HFFc6 (cell line): ENCODE measurements at regions not wholly inside any gene's neighbourhood (a gene's known extent, or its start where the extent isn't known, plus 50 kb on each side); places are given as distances from the start of the nearest gene placed in this dataset.

Source experiments
- DNase-seq: peaks from one replicate; pipeline ENCODE4 v3.0.0-alpha.2; 2018
- H3K27ac Mint-ChIP-seq: 2 replicates; pipeline ENCODE4 v1.8.0; 2020; ENCODE audit warnings: mild to moderate bottlenecking, mixed read lengths
- H3K27me3 Mint-ChIP-seq: 2 replicates; pipeline ENCODE4 v1.8.0; 2021; ENCODE audit warnings: mild to moderate bottlenecking, moderate library complexity, mixed read lengths; ENCODE audit not compliant: insufficient read depth
- H3K36me3 Mint-ChIP-seq: 2 replicates; pipeline ENCODE4 v1.8.0; 2021; ENCODE audit warnings: low read depth, mixed read lengths
- H3K4me1 Mint-ChIP-seq: 2 replicates; pipeline ENCODE4 v1.8.0; 2020; ENCODE audit warnings: low read depth, mixed read lengths
- H3K4me3 Mint-ChIP-seq: 2 replicates; pipeline ENCODE4 v1.8.0; 2020; ENCODE audit warnings: mild to moderate bottlenecking, moderate library complexity, mixed read lengths
- H3K9me3 Mint-ChIP-seq: 2 replicates; pipeline ENCODE4 v1.8.0; 2020; ENCODE audit warnings: mild to moderate bottlenecking, mixed read lengths
- TF ChIP-seq, protein P1 (sequence below): fragments of 200-600 bp; sonication (generic); IDR thresholded peaks from 2 replicates; pipeline ENCODE4 v1.5.0; 2021; ENCODE audit warnings: antibody characterized with exemption, mild to moderate bottlenecking

DNA sequence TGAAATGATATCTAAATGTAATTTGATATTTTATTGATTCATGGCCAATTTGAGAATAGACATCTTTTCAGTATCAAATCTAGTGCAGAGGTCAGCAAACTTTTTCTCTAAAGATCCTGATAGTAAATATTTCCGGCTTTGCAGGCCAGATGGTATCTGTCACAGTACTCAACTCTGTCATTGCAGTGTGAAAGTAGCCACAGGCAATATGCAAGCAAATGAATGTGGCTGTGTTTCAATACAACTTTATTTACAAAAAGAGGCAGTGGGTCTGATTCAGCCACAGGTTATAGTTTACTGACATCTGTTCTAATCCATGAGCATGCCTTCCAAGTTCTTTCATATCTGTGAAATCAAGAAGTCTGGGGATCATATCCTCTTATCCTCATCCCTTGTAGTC lies 221.2 kb downstream of the PRDM2 start:
- Mint-ChIP-seq H3K9me3 (peaks cover 55% of the 10 kb centered on the region), H3K4me1 (no peaks in the 10 kb centered on the region), H3K4me3 (no peak overlapping the region), H3K36me3 (peaks cover 28% of the 10 kb centered on the region), H3K27me3 (no peaks in the 10 kb centered on the region; the same call in 1 of the 2 replicates), H3K27ac (no peak overlapping the region)
- DNase-seq: no peak
- TF ChIP-seq, protein P1, sequence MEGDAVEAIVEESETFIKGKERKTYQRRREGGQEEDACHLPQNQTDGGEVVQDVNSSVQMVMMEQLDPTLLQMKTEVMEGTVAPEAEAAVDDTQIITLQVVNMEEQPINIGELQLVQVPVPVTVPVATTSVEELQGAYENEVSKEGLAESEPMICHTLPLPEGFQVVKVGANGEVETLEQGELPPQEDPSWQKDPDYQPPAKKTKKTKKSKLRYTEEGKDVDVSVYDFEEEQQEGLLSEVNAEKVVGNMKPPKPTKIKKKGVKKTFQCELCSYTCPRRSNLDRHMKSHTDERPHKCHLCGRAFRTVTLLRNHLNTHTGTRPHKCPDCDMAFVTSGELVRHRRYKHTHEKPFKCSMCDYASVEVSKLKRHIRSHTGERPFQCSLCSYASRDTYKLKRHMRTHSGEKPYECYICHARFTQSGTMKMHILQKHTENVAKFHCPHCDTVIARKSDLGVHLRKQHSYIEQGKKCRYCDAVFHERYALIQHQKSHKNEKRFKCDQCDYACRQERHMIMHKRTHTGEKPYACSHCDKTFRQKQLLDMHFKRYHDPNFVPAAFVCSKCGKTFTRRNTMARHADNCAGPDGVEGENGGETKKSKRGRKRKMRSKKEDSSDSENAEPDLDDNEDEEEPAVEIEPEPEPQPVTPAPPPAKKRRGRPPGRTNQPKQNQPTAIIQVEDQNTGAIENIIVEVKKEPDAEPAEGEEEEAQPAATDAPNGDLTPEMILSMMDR: no peak

DNA sequence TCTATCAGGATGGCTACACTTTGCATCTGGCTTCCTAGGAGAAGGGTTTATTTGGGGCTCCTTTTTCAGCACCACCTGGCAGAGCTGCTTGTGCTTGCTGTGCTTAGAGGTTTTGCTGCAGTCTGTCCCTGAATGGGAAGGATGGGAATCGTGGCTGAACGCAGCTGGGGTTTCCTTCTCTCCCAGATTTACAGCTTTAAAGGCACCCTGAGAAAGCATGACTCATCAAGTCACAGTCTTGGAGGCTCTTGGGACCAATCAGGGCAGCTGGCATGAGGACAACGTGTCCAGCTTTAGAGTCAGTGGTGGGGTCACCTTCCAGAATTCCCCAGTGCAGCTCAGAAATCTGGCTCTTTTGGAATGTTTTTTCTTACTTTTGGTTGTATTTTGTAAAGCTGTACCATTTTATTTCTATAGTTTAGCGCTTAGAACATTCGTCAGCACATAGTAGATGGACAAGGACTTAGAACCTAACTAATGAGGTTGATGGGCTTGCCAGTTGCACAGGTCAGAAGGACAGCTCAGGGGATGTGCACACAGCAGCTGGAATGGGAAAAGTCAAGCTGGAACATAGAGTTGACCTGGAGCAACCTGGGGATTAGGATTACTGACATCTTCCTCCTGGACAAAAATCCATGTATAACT lies 222.6 kb downstream of the PRDM2 start:
- no peak overlapping the region for H3K27ac Mint-ChIP-seq

GRCh38 chr1:13926556-13926955 lies 226.6 kb downstream of the PRDM2 start:
- no peak overlapping the region for H3K27ac Mint-ChIP-seq
- H3K4me3 Mint-ChIP-seq: no peak overlapping the region
- no peaks in the 10 kb centered on the region; the same call in 1 of the 2 replicates for H3K27me3 Mint-ChIP-seq
- TF ChIP-seq, protein P1: no peak
- H3K9me3 Mint-ChIP-seq: peaks cover 38% of the 10 kb centered on the region
- H3K4me1 Mint-ChIP-seq: no peaks in the 10 kb centered on the region
- peaks cover 9% of the 10 kb centered on the region; the same call in 1 of the 2 replicates for H3K36me3 Mint-ChIP-seq
- DNase-seq: no peak

More for the DNA sequence above, 222.6 kb downstream of the PRDM2 start:
- Mint-ChIP-seq H3K36me3 (peaks cover 17% of the 10 kb centered on the region; the same call in 1 of the 2 replicates), H3K4me3 (no peak overlapping the region), H3K27me3 (no peaks in the 10 kb centered on the region; the same call in 1 of the 2 replicates), H3K9me3 (peaks cover 54% of the 10 kb centered on the region), H3K4me1 (no peaks in the 10 kb centered on the region)
- TF ChIP-seq, protein P1: no peak
- no peak for DNase-seq

GRCh38 chr1:13927736-13928135 lies 227.7 kb downstream of the PRDM2 start:
- no peak overlapping the region for H3K4me3 Mint-ChIP-seq
- H3K4me1 Mint-ChIP-seq: no peaks in the 10 kb centered on the region
- no peaks in the 10 kb centered on the region; the same call in 1 of the 2 replicates for H3K27me3 Mint-ChIP-seq
- H3K9me3 Mint-ChIP-seq: peaks cover 36% of the 10 kb centered on the region
- TF ChIP-seq, protein P1: no peak
- no peak for DNase-seq
- H3K36me3 Mint-ChIP-seq: peaks cover 9% of the 10 kb centered on the region; the same call in 1 of the 2 replicates
- H3K27ac Mint-ChIP-seq: no peak overlapping the region

GRCh38 chr1:13929313-13929712 lies 229.3 kb downstream of the PRDM2 start:
- Mint-ChIP-seq H3K4me1 (no peaks in the 10 kb centered on the region), H3K27ac (no peak overlapping the region), H3K36me3 (peaks cover 9% of the 10 kb centered on the region; the same call in 1 of the 2 replicates), H3K9me3 (peaks cover 28% of the 10 kb centered on the region), H3K27me3 (no peaks in the 10 kb centered on the region; the same call in 1 of the 2 replicates), H3K4me3 (no peak overlapping the region)
- TF ChIP-seq, protein P1: no peak
- no peak for DNase-seq
